HG03139 (cell line): ENCODE measurements at regions not wholly inside any gene's neighbourhood (a gene's known extent, or its start where the extent isn't known, plus 50 kb on each side); places are given as distances from the start of the nearest gene placed in this dataset.

Source experiments
- ATAC-seq: cut with Tn5 transposase; IDR thresholded peaks from one replicate; pipeline ENCODE4 v1.9.1; 2021; ENCODE audit not compliant: unreplicated experiment

DNA sequence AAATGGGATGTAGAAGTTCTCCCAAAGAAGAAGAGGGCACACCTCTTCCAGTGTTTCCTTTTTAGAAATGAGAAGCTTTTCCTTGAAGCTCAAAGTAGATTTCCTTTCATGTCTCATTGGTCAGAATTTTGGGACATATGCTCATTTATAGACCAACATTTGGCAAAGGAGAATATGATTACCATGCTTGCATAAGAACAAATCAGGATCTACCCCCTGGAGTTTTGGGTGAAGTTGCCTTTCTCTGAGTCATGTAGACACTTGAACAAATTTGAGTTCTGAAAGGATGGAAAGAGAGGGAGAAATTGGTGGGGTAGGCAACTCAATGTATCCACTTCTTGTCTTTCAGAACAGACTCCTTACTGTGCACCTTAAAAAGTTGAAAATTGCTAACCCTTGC is 409.0 kb downstream of the SLC4A3 start:
- no peak for ATAC-seq

GRCh38 chr2:220040346-220040745 is 412.9 kb downstream of the SLC4A3 start:
- no peak for ATAC-seq

- ATAC-seq, result no peak
These were observed 414.0 kb downstream of the SLC4A3 start for GRCh38 chr2:220041447-220041846.

- no peak for ATAC-seq
These were observed 415.9 kb downstream of the SLC4A3 start for GRCh38 chr2:220043155-220043989.

DNA sequence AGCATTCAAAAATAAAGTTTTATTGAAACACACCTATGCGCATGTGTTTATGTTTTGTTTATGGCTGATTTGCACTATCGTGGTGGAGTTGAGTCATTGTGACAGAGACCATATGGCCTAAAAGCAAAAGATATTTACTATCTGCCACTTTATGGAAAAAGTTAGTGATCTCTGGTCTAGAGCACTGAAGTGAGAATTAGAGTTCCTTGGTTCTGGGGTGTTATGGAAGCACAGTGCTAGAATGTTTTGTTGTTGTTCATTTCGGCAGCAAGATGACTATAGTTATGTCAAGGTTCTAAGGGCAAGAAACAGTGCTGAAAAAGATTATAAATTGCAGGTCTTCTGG is 416.5 kb downstream of the SLC4A3 start:
- ATAC-seq, result no peak

DNA sequence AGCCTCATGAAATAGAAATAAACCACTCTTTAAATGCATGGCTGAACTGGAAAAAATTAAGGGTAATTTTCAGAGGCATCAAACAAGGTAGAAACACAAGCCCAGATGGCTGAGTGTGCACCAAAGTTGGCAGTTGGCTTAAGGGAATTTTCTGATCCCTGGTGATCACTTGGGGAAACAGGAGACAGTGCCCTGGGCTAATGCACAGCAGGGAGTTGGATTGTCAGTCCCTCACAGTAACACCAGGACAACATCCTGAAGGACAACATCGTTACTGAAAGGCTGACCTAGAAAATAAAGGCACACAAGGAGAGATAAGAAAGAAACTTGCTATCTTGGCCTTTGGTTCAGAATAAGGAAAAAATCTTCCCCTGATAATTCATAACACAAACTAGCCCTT is 417.0 kb downstream of the SLC4A3 start:
- no peak for ATAC-seq

DNA sequence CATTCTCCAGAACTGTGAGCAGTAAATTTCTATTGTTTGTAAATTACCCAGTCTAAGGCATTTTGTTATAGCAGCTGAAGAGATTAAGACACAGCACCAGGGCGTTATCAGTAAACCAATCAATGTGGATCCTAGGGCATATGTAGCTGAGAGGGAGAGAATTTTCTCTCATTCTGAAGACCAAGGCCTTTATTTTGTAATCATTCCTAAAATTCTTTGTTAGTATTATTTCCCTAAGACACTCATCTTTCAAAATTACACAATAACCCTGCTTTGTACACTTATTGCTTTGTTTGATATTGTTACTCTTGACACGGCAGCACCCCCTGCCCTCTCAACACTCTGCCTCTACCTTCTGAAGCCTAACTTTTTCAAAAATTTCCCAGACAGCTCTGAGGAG is 419.1 kb downstream of the SLC4A3 start:
- no peak for ATAC-seq

- ATAC-seq, result no peak
These were observed 424.3 kb downstream of the SLC4A3 start for GRCh38 chr2:220051716-220052115.

DNA sequence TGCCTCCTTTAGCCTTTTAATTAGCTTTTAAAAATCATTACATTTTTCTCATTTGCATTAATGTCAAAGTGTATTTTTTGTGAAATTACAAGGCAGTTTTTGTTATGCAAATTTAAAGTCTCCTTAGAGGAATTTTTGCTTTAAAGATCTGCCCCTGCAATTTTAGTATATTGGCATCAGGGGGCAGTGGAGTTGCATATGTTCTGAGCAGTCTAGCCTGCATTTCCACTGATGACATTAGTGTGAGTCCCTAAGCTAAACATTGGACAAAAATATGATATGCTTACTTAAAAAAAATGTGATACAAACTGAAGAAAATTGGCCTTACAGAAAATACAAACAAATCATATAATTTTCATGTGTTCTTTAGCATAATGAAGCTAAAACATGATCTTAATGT is 426.5 kb downstream of the SLC4A3 start:
- ATAC-seq, result no peak

DNA sequence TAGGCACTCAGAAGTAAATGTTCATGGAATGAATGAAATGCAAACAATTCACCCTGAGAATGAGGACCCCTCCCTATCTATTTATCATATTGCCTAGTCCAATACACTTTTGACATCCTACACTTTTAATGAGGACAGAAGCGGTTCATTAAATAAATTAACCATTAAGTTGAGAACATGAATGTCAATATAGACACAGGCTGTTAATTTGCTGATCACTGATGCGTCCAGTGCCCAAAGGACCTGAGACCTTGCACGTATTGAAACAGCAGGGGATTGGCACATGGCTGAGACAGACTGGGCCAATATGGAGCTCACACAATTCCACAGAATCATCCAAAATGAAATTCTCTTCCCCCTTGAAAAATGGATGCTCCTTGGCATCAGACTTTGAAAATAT is 430.0 kb downstream of the SLC4A3 start:
- ATAC-seq, result no peak

- no peak for ATAC-seq
These were observed 430.5 kb downstream of the SLC4A3 start for GRCh38 chr2:220057916-220058315.

GRCh38 chr2:220064111-220065030 is 436.9 kb downstream of the SLC4A3 start:
- no peak for ATAC-seq

GRCh38 chr2:220065581-220065980 is 438.2 kb downstream of the SLC4A3 start:
- no peak for ATAC-seq

- no peak for ATAC-seq
These were observed 441.4 kb downstream of the SLC4A3 start for GRCh38 chr2:220068846-220069245.

GRCh38 chr2:220070349-220070748 is 442.9 kb downstream of the SLC4A3 start:
- ATAC-seq, result no peak

- ATAC-seq, result no peak
These were observed 444.3 kb downstream of the SLC4A3 start for GRCh38 chr2:220071696-220072095.

- ATAC-seq, result no peak
These were observed 445.3 kb downstream of the SLC4A3 start for GRCh38 chr2:220072669-220073220.

DNA sequence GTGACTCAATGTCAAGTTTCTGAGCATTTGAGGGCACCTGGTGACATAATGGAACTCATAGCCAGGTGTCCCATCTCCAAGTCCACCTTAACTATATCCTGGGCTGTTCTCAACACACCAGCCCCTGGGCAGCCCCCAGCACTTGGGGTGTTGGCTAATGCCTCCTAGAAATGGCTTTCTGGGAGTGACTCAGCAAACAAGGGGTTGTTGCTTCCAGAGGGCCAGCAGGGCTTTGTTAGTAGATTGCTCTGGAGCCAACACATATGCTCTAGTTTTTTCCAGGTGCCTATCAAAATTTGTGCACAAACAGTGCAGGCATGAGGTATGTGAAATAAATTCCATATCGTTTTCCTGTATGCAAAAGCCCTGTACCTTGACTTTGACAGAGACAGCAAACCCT is 448.4 kb downstream of the SLC4A3 start:
- no peak for ATAC-seq

DNA sequence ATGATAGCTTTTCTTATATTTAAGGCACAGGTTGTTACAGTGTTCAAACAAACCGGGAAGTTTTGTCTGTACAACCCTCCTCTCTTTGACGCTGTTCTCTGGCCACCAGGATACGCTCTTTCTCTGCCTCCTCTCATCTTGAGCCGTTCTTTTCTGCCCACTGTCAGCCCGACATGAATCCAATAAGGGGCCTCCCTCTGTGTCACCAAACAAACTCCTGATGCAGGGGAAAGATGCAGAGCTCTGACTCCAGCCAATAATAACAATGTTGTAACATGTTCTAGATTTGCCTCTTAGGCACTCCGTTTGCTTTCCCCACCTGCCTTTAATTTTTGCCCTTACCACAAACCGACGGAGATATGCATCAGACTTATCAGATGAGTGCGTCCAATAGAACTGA is 449.3 kb downstream of the SLC4A3 start:
- ATAC-seq, result no peak

DNA sequence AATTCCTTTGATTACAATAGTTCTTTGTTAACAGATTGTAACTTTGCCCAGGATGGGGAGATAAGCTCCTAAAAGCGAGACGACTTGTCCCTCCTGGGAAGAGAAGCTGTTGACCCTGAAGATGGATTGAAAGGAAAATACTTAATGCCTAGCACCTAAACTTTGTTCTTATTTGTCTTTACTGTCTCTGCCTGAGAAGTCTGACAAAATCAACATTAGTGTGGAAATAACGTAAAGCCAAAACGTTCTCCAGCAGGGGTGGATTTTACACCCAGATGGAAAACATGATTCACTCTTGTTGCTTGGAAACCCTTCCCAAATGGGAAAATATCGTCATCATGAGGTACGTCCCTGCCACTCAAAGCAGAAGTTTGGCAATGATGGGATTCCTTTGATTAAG is 450.1 kb downstream of the SLC4A3 start:
- ATAC-seq, result no peak

DNA sequence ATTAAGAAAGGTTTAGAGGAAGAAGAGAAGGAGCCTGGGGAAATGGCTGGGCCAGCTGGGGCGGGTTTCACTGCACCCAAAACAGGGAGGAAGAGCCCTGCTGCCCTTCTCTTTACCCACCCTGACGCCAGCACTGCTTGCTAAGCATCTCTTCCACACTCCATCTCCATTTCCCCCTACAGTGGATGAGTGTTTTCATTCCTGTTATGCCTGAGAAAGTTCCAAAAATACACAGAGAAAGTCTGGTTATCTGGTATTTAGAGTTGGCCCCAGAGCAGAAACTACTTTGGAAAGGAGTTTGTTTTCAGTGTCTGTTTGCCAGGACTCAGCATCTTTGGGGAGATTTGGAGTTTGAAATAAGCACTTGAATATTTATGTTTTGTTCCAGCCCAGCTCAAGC is 451.0 kb downstream of the SLC4A3 start:
- no peak for ATAC-seq

GRCh38 chr2:220079595-220079994 is 452.2 kb downstream of the SLC4A3 start:
- ATAC-seq, result no peak
